ENCODE measurements at regions not wholly inside any gene's neighbourhood (a gene's known extent, or its start where the extent isn't known, plus 50 kb on each side); places are given as distances from the start of the nearest gene placed in this dataset.

DNA sequence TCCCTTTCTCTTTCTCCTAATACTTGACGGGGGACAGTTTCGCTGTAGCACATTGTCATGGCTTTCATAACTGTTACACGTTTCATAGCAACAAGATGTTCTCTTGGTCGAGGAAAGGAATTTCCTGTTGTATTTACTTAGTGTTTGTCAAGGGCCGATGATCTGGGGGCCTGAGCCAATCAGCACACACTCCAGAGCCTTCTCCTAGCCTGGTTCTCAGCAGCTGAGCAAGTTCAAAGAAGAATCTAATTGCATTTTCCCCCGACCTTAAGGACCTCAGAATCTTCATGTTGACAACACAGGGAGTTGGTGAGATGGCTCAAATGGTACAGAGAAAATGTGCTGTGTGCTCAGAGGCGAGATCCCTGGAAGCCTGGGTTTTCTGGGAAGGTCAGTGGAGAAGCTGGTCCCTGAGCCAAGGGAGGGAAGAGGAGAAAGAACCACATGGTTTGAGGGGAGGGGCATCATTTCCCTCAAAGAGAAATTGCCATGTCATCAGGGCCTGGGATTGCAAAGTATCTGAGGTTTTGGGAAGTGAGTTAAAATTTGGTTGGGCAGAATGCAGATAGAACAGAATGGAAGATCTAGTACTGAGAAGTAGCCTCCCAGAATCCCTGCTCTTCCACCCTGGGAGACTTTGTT lies 76.9 kb upstream of the AGAP1 start (continued):
- TF ChIP-seq HDAC2 (IDR thresholded peaks at IDR 0.05; ENCODE audit: borderline replicate concordance in 1 of 2, low read depth in 2 of 2, low read length in 2 of 2) = no peak
- no peak for TF ChIP-seq FOSL1 (IDR thresholded peaks at IDR 0.05; ENCODE audit: insufficient read depth, low read depth, low read length)
- TF ChIP-seq RNF2 (IDR thresholded peaks at IDR 0.05; ENCODE audit: borderline replicate concordance, low read depth, low read length, missing control alignments, poor library complexity, severe bottlenecking) = no peak
- TF ChIP-seq RFX5 (IDR thresholded peaks at IDR 0.05; ENCODE audit: borderline replicate concordance, low read depth, low read length) = no peak
- TF ChIP-seq JUN (IDR thresholded peaks at IDR 0.05; ENCODE audit: low read depth, low read length) = no peak
- TF ChIP-seq, protein P1, sequence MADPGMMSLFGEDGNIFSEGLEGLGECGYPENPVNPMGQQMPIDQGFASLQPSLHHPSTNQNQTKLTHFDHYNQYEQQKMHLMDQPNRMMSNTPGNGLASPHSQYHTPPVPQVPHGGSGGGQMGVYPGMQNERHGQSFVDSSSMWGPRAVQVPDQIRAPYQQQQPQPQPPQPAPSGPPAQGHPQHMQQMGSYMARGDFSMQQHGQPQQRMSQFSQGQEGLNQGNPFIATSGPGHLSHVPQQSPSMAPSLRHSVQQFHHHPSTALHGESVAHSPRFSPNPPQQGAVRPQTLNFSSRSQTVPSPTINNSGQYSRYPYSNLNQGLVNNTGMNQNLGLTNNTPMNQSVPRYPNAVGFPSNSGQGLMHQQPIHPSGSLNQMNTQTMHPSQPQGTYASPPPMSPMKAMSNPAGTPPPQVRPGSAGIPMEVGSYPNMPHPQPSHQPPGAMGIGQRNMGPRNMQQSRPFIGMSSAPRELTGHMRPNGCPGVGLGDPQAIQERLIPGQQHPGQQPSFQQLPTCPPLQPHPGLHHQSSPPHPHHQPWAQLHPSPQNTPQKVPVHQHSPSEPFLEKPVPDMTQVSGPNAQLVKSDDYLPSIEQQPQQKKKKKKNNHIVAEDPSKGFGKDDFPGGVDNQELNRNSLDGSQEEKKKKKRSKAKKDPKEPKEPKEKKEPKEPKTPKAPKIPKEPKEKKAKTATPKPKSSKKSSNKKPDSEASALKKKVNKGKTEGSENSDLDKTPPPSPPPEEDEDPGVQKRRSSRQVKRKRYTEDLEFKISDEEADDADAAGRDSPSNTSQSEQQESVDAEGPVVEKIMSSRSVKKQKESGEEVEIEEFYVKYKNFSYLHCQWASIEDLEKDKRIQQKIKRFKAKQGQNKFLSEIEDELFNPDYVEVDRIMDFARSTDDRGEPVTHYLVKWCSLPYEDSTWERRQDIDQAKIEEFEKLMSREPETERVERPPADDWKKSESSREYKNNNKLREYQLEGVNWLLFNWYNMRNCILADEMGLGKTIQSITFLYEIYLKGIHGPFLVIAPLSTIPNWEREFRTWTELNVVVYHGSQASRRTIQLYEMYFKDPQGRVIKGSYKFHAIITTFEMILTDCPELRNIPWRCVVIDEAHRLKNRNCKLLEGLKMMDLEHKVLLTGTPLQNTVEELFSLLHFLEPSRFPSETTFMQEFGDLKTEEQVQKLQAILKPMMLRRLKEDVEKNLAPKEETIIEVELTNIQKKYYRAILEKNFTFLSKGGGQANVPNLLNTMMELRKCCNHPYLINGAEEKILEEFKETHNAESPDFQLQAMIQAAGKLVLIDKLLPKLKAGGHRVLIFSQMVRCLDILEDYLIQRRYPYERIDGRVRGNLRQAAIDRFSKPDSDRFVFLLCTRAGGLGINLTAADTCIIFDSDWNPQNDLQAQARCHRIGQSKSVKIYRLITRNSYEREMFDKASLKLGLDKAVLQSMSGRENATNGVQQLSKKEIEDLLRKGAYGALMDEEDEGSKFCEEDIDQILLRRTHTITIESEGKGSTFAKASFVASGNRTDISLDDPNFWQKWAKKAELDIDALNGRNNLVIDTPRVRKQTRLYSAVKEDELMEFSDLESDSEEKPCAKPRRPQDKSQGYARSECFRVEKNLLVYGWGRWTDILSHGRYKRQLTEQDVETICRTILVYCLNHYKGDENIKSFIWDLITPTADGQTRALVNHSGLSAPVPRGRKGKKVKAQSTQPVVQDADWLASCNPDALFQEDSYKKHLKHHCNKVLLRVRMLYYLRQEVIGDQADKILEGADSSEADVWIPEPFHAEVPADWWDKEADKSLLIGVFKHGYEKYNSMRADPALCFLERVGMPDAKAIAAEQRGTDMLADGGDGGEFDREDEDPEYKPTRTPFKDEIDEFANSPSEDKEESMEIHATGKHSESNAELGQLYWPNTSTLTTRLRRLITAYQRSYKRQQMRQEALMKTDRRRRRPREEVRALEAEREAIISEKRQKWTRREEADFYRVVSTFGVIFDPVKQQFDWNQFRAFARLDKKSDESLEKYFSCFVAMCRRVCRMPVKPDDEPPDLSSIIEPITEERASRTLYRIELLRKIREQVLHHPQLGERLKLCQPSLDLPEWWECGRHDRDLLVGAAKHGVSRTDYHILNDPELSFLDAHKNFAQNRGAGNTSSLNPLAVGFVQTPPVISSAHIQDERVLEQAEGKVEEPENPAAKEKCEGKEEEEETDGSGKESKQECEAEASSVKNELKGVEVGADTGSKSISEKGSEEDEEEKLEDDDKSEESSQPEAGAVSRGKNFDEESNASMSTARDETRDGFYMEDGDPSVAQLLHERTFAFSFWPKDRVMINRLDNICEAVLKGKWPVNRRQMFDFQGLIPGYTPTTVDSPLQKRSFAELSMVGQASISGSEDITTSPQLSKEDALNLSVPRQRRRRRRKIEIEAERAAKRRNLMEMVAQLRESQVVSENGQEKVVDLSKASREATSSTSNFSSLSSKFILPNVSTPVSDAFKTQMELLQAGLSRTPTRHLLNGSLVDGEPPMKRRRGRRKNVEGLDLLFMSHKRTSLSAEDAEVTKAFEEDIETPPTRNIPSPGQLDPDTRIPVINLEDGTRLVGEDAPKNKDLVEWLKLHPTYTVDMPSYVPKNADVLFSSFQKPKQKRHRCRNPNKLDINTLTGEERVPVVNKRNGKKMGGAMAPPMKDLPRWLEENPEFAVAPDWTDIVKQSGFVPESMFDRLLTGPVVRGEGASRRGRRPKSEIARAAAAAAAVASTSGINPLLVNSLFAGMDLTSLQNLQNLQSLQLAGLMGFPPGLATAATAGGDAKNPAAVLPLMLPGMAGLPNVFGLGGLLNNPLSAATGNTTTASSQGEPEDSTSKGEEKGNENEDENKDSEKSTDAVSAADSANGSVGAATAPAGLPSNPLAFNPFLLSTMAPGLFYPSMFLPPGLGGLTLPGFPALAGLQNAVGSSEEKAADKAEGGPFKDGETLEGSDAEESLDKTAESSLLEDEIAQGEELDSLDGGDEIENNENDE (IDR thresholded peaks at IDR 0.05; ENCODE audit: insufficient replicate concordance, low read length) = no peak
